Neural cell (in vitro differentiated cells): ENCODE measurements at regions not wholly inside any gene's neighbourhood (a gene's known extent, or its start where the extent isn't known, plus 50 kb on each side); places are given as distances from the start of the nearest gene placed in this dataset.

ENCODE experiments used
- H2AFZ ChIP-seq: fragments of 200-600, 300-800 bp; sonication (generic), shearing (Covaris generic); 2 replicates; pipeline ENCODE4 v1.6.0; 2014; ENCODE audit warnings: low read depth, mild to moderate bottlenecking, antibody characterized with exemption, low read length, moderate library complexity
- H3F3A ChIP-seq: fragments of 200-600 bp; shearing (Covaris generic); 2 replicates; pipeline ENCODE4 v1.6.1; 2016; ENCODE audit warnings: mild to moderate bottlenecking, moderate library complexity, mixed read lengths, antibody characterized with exemption, low read length; ENCODE audit not compliant: insufficient read depth, poor library complexity, severe bottlenecking
- H3K27ac ChIP-seq: fragments of 200-600, 300-800 bp; sonication (generic), shearing (Covaris generic); 2 replicates; pipeline ENCODE4 v1.5.1; 2014; ENCODE audit warnings: mild to moderate bottlenecking, low read length, moderate library complexity
- H3K27me3 ChIP-seq: fragments of 300-800, 200-600 bp; sonication (generic), shearing (Covaris generic); 2 replicates; pipeline ENCODE4 v1.6.0; 2014; ENCODE audit warnings: mild to moderate bottlenecking, low read depth, low read length, moderate library complexity; ENCODE audit not compliant: insufficient read depth
- H3K36me3 ChIP-seq: fragments of 300-800, 200-600 bp; sonication (generic), shearing (Covaris generic); 2 replicates; pipeline ENCODE4 v1.5.1; 2014; ENCODE audit warnings: mild to moderate bottlenecking, antibody characterized with exemption, low read length, moderate library complexity; ENCODE audit not compliant: insufficient read depth
- H3K4me2 ChIP-seq: fragments of 300-800, 200-600 bp; sonication (generic), shearing (Covaris generic); 2 replicates; pipeline ENCODE4 v1.6.0; 2014; ENCODE audit warnings: mild to moderate bottlenecking, low read length
- H3K4me3 ChIP-seq: fragments of 300-800, 200-600 bp; sonication (generic), shearing (Covaris generic); 2 replicates; pipeline ENCODE4 v1.5.1; 2014; ENCODE audit warnings: mild to moderate bottlenecking, low read length, moderate library complexity
- H3K79me2 ChIP-seq: fragments of 200-600 bp; shearing (Covaris generic); replicated peaks from 2 replicates; pipeline ENCODE4 v1.6.0; 2014; ENCODE audit warnings: mild to moderate bottlenecking, low read length, moderate library complexity; ENCODE audit not compliant: insufficient read depth
- H3K9ac ChIP-seq: fragments of 300-800, 200-600 bp; sonication (generic), shearing (Covaris generic); 2 replicates; pipeline ENCODE4 v1.6.1; 2016; ENCODE audit warnings: mild to moderate bottlenecking, low read length, mixed read lengths
- H3K9me2 ChIP-seq: fragments of 200-600 bp; shearing (Covaris generic); 2 replicates; pipeline ENCODE4 v1.6.1; 2016; ENCODE audit warnings: mild to moderate bottlenecking, low read length, mixed read lengths; ENCODE audit not compliant: insufficient read depth
- H3K9me3 ChIP-seq: fragments of 200-600, 300-800 bp; sonication (generic), shearing (Covaris generic); 2 replicates; pipeline ENCODE4 v1.6.1; 2016; ENCODE audit warnings: mild to moderate bottlenecking, mixed run types, low read length, moderate library complexity, mixed read lengths
- H4K20me1 ChIP-seq: fragments of 200-600 bp; shearing (Covaris generic); 2 replicates; pipeline ENCODE4 v1.6.1; 2016; ENCODE audit warnings: mild to moderate bottlenecking, mixed run types; ENCODE audit not compliant: insufficient read depth
- CTCF ChIP-seq: fragments of 450-650 bp; IDR thresholded peaks from 2 replicates; pipeline ENCODE4 v1.5.1; 2014; ENCODE audit warnings: antibody characterized with exemption, mild to moderate bottlenecking, moderate library complexity; ENCODE audit not compliant: poor library complexity, severe bottlenecking
- EP300 ChIP-seq: fragments of 450-650 bp; conservative IDR thresholded peaks from 2 replicates; pipeline ENCODE4 v1.6.1; 2014; ENCODE audit warnings: antibody characterized with exemption, mild to moderate bottlenecking, moderate library complexity; ENCODE audit not compliant: poor library complexity, severe bottlenecking
- EZH2 ChIP-seq: fragments of 200-600, 300-800 bp; shearing (Covaris generic), sonication (generic); IDR thresholded peaks from 2 replicates; pipeline ENCODE4 v1.6.1; 2014; ENCODE audit warnings: antibody characterized with exemption, low read length, borderline replicate concordance, mild to moderate bottlenecking; ENCODE audit not compliant: insufficient read depth, poor library complexity, severe bottlenecking
- MXI1 ChIP-seq: fragments of 450-650 bp; conservative IDR thresholded peaks from 2 replicates; pipeline ENCODE4 v1.6.1; 2014; ENCODE audit warnings: antibody characterized with exemption, mild to moderate bottlenecking; ENCODE audit not compliant: poor library complexity, severe bottlenecking
- POLR2AphosphoS5 ChIP-seq: IDR thresholded peaks from 2 replicates; pipeline ENCODE4 v1.6.1; 2012
- RAD21 ChIP-seq: fragments of 450-650 bp; conservative IDR thresholded peaks from 2 replicates; pipeline ENCODE4 v1.6.1; 2014; ENCODE audit warnings: antibody characterized with exemption, mild to moderate bottlenecking, moderate library complexity
- REST ChIP-seq: IDR thresholded peaks from 2 replicates; pipeline ENCODE4 v1.6.1; 2012; ENCODE audit warnings: borderline replicate concordance
- SMC3 ChIP-seq: fragments of 450-650 bp; conservative IDR thresholded peaks from 2 replicates; pipeline ENCODE4 v1.6.1; 2014; ENCODE audit warnings: antibody characterized with exemption, mild to moderate bottlenecking, moderate library complexity; ENCODE audit not compliant: poor library complexity
- TAF1 ChIP-seq: IDR thresholded peaks from 2 replicates; pipeline ENCODE4 v1.6.1; 2012; ENCODE audit warnings: low read depth

GRCh38 chr6:878179-878578, 185.2 kb upstream of the EXOC2 start:
- Histone ChIP-seq H3K4me3 (no peak overlapping the region), H3K27ac (no peak overlapping the region), H3K4me2 (no peak overlapping the region), H2AFZ (no peak overlapping the region), H3K9me3 (no peaks in the 10 kb centered on the region), H3K36me3 (no peaks in the 10 kb centered on the region), H3K9ac (no peak overlapping the region), H3F3A (no peaks in the 10 kb centered on the region), H4K20me1 (no peaks in the 10 kb centered on the region), H3K9me2 (no peaks in the 10 kb centered on the region), H3K79me2 (no peaks in the 10 kb centered on the region), H3K27me3 (no peaks in the 10 kb centered on the region)
- no peak for TF ChIP-seq POLR2AphosphoS5
- TF ChIP-seq REST = no peak
- no peak for TF ChIP-seq MXI1
- no peak for TF ChIP-seq EP300
- TF ChIP-seq SMC3 = no peak
- TF ChIP-seq CTCF = no peak
- no peak for TF ChIP-seq EZH2
- TF ChIP-seq RAD21 = no peak
- TF ChIP-seq TAF1 = no peak

- Histone ChIP-seq H3K9me3 (no peaks in the 10 kb centered on the region), H3K4me3 (no peak overlapping the region), H3K27me3 (no peaks in the 10 kb centered on the region), H3K79me2 (no peaks in the 10 kb centered on the region), H3K9me2 (no peaks in the 10 kb centered on the region), H3F3A (no peaks in the 10 kb centered on the region), H4K20me1 (no peaks in the 10 kb centered on the region), H3K27ac (no peak overlapping the region), H3K4me2 (no peak overlapping the region), H3K36me3 (no peaks in the 10 kb centered on the region), H3K9ac (no peak overlapping the region), H2AFZ (no peak overlapping the region)
- TF ChIP-seq EP300 (no peak), MXI1 (no peak), RAD21 (no peak), POLR2AphosphoS5 (no peak), EZH2 (no peak), REST (no peak), TAF1 (no peak), SMC3 (no peak), CTCF (no peak)
Measured at GRCh38 chr6:875012-875411, 182.1 kb upstream of the EXOC2 start.
